Transverse colon (tissue), 3 donors: ENCODE measurements at regions not wholly inside any gene's neighbourhood (a gene's known extent, or its start where the extent isn't known, plus 50 kb on each side); places are given as distances from the start of the nearest gene placed in this dataset.

Experiments
- CTCF ChIP-seq, 5 experiments: fragments of 200-600 bp in 3 of 5; fragments of 450-650 bp in 2 of 5; sonication (generic) in 3 of 5; IDR thresholded peaks; 1 replicate in 2 of 5; 2 replicates in 3 of 5; pipeline ENCODE4 v1.5.1; 2016 to 2017; ENCODE audit warnings: antibody characterized with exemption in 5 of 5, inconsistent platforms in 3 of 5, mild to moderate bottlenecking in 2 of 5, moderate library complexity in 1 of 5
- EP300 ChIP-seq: sonication (generic); formaldehyde crosslinking; IDR thresholded peaks from one replicate; pipeline ENCODE4 v1.6.1; 2017; ENCODE audit warnings: antibody characterized with exemption, low read depth
- POLR2A ChIP-seq: fragments of 450-650 bp; IDR thresholded peaks from one replicate; pipeline ENCODE4 v1.6.1; 2016; ENCODE audit warnings: antibody characterized with exemption, mild to moderate bottlenecking, moderate library complexity

DNA sequence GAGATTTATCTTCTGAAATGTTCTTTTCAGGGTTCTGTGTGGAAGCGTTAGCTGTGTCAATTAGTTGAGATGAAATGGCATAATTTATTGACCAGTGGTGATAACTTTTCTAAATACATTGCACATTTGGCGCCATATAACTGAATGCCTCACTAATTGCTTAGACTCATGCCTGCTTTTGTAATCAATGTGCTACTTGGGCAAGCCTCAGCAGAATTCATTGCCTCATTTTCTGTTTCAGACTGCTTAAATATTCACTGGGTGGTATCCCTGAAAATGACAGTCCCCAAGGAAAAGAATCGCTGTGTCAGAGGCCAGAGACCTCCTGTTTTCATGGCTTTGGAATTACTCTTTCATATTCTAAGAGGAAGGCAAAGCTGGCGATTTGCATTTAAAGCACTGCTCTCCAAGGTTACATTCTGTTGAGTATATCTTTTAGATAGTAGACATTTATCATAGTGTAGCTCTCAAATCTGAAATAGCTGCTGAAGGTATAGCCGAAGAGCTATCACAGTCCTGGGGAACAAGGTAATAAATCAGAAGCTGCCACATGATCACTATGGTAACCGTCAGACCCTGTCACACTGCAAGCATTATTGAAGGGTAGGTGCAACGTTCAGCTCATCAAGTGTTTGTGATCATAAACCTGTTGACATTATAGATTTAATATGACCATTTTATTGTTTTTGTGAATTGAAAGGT is 297.3 kb upstream of the E2F7 start:
- TF ChIP-seq CTCF (IDR thresholded peaks at IDR 0.05) (no peak), EP300 (no peak), POLR2A (no peak)
